DND-41 (cell line): ENCODE measurements at regions not wholly inside any gene's neighbourhood (a gene's known extent, or its start where the extent isn't known, plus 50 kb on each side); places are given as distances from the start of the nearest gene placed in this dataset.

Experiments used
- ATAC-seq: fragments of 200-7000 bp; cut with Tn5 transposase; 3 replicates; pipeline ENCODE4 v1.9.1; 2021; ENCODE audit warnings: low read depth; ENCODE audit not compliant: insufficient read depth
- DNase-seq: peaks from one replicate; pipeline ENCODE4 v3.0.0-alpha.2; 2020
- H2AFZ ChIP-seq: 2 replicates; pipeline ENCODE4 v1.6.0; 2012; ENCODE audit warnings: low read depth, low read length
- H3K27ac ChIP-seq: 2 replicates; pipeline ENCODE4 v1.5.1; 2012; ENCODE audit warnings: low read length, inconsistent platforms
- H3K27me3 ChIP-seq: fragments of 200-600 bp; sonication (generic); 2 replicates; pipeline ENCODE4 v1.6.0; 2012; ENCODE audit warnings: low read length, mild to moderate bottlenecking, inconsistent platforms; ENCODE audit not compliant: insufficient read depth, poor library complexity
- H3K36me3 ChIP-seq: 2 replicates; pipeline ENCODE4 v1.5.1; 2012; ENCODE audit warnings: low read length, inconsistent platforms; ENCODE audit not compliant: insufficient read depth
- H3K4me1 ChIP-seq: 2 replicates; pipeline ENCODE4 v1.5.1; 2012; ENCODE audit warnings: mild to moderate bottlenecking, low read length; ENCODE audit not compliant: insufficient read depth
- H3K4me2 ChIP-seq: 2 replicates; pipeline ENCODE4 v1.6.0; 2012; ENCODE audit warnings: mild to moderate bottlenecking, moderate library complexity, low read length, inconsistent platforms; ENCODE audit not compliant: insufficient read depth
- H3K4me3 ChIP-seq, 2 experiments: fragments of 200-600 bp in 1 of 2; shearing (Covaris generic) in 1 of 2; 2 replicates each; pipeline ENCODE4 v1.5.1; 2012 to 2016; ENCODE audit warnings: inconsistent platforms in 2 of 2, low read length in 2 of 2, mild to moderate bottlenecking in 2 of 2, low read depth in 1 of 2, moderate library complexity in 1 of 2
- H3K79me2 ChIP-seq: 2 replicates; pipeline ENCODE4 v1.6.0; 2012; ENCODE audit warnings: low read length, inconsistent platforms; ENCODE audit not compliant: insufficient read depth
- H3K9ac ChIP-seq: 2 replicates; pipeline ENCODE4 v1.6.0; 2012; ENCODE audit warnings: low read depth, mild to moderate bottlenecking, inconsistent platforms, low read length, moderate library complexity
- H3K9me3 ChIP-seq: 2 replicates; pipeline ENCODE4 v1.5.1; 2012; ENCODE audit warnings: low read length, moderate library complexity, mild to moderate bottlenecking, inconsistent platforms; ENCODE audit not compliant: insufficient read depth, severe bottlenecking
- H4K20me1 ChIP-seq: 2 replicates; pipeline ENCODE4 v1.6.0; 2012; ENCODE audit warnings: low read length; ENCODE audit not compliant: insufficient read depth
- CTCF ChIP-seq: IDR thresholded peaks from 2 replicates; pipeline ENCODE4 v1.5.1; 2012; ENCODE audit warnings: borderline replicate concordance, low read length, moderate library complexity, mild to moderate bottlenecking; ENCODE audit not compliant: poor library complexity, severe bottlenecking; ENCODE audit errors: extremely low read depth
- EZH2 ChIP-seq: IDR thresholded peaks from 3 replicates; pipeline ENCODE4 v1.6.1; 2012; ENCODE audit warnings: borderline replicate concordance, low read depth, mild to moderate bottlenecking, moderate library complexity, low read length, inconsistent platforms; ENCODE audit not compliant: severe bottlenecking

GRCh38 chr6:92589996-92590395 lies 829.4 kb downstream of the EPHA7 start:
- Histone ChIP-seq H2AFZ (no peak overlapping the region), H3K36me3 (no peaks in the 10 kb centered on the region), H3K27ac (no peak overlapping the region), H3K4me1 (no peaks in the 10 kb centered on the region), H3K27me3 (no peaks in the 10 kb centered on the region), H3K79me2 (no peaks in the 10 kb centered on the region), H3K4me2 (no peak overlapping the region), H3K4me3 (no peak overlapping the region), H4K20me1 (no peaks in the 10 kb centered on the region), H3K9ac (no peak overlapping the region), H3K9me3 (no peaks in the 10 kb centered on the region)
- no peak for TF ChIP-seq CTCF
- TF ChIP-seq EZH2 = no peak
- ATAC-seq (no peak), DNase-seq (no peak)

- H4K20me1 ChIP-seq = no peaks in the 10 kb centered on the region
- no peaks in the 10 kb centered on the region for H3K4me1 ChIP-seq
- no peak overlapping the region for H3K9ac ChIP-seq
- H3K4me3 ChIP-seq = no peak overlapping the region
- ATAC-seq (no peak), DNase-seq (no peak)
- H3K27me3 ChIP-seq = no peaks in the 10 kb centered on the region
- no peaks in the 10 kb centered on the region for H3K79me2 ChIP-seq
- TF ChIP-seq CTCF (no peak), EZH2 (no peak)
- H3K36me3 ChIP-seq = no peaks in the 10 kb centered on the region
- H3K27ac ChIP-seq = no peak overlapping the region
- H2AFZ ChIP-seq = no peak overlapping the region
- no peaks in the 10 kb centered on the region for H3K9me3 ChIP-seq
- no peak overlapping the region for H3K4me2 ChIP-seq
Observed at GRCh38 chr6:92588148-92588547, 831.2 kb downstream of the EPHA7 start.

- ATAC-seq = no peak
- Histone ChIP-seq H3K79me2 (no peaks in the 10 kb centered on the region), H3K27ac (no peak overlapping the region)
Observed at GRCh38 chr6:92587525-92587924, 831.8 kb downstream of the EPHA7 start.

More at GRCh38 chr6:92587525-92587924, 831.8 kb downstream of the EPHA7 start:
- Histone ChIP-seq H3K9ac (no peak overlapping the region), H3K4me2 (no peak overlapping the region), H3K36me3 (no peaks in the 10 kb centered on the region), H3K4me1 (no peaks in the 10 kb centered on the region), H4K20me1 (no peaks in the 10 kb centered on the region), H2AFZ (no peak overlapping the region), H3K9me3 (no peaks in the 10 kb centered on the region), H3K4me3 (no peak overlapping the region), H3K27me3 (no peaks in the 10 kb centered on the region)
- no peak for DNase-seq
- TF ChIP-seq CTCF (no peak), EZH2 (no peak)
